Mesendoderm (in vitro differentiated cells): ENCODE measurements at regions not wholly inside any gene's neighbourhood (a gene's known extent, or its start where the extent isn't known, plus 50 kb on each side); places are given as distances from the start of the nearest gene placed in this dataset.

Experiments
- DNase-seq: peaks from one replicate; pipeline ENCODE4 v3.0.0; 2013
- H2AK5ac ChIP-seq: 2 replicates; pipeline ENCODE4 v1.6.1; 2013; ENCODE audit warnings: low read length, inconsistent platforms
- H2BK120ac ChIP-seq: 2 replicates; pipeline ENCODE4 v1.6.1; 2013; ENCODE audit warnings: low read depth, mild to moderate bottlenecking, low read length, moderate library complexity, mixed read lengths
- H2BK15ac ChIP-seq: replicated peaks from 2 replicates; pipeline ENCODE4 v1.6.1; 2013; ENCODE audit warnings: low read depth, mild to moderate bottlenecking, moderate library complexity
- H2BK5ac ChIP-seq: 2 replicates; pipeline ENCODE4 v1.6.1; 2013; ENCODE audit warnings: low read length, inconsistent platforms
- H3K18ac ChIP-seq: 2 replicates; pipeline ENCODE4 v1.6.1; 2013; ENCODE audit warnings: mild to moderate bottlenecking, low read length, mixed read lengths
- H3K23ac ChIP-seq: one replicate; pipeline ENCODE4 v1.6.1; 2013; ENCODE audit warnings: low read length
- H3K27ac ChIP-seq: 2 replicates; pipeline ENCODE4 v1.5.1; 2013; ENCODE audit warnings: low read depth, mild to moderate bottlenecking, inconsistent platforms, low read length, moderate library complexity
- H3K27me3 ChIP-seq: 2 replicates; pipeline ENCODE4 v1.6.1; 2013; ENCODE audit warnings: low read length, control low read depth, mild to moderate bottlenecking, inconsistent platforms; ENCODE audit not compliant: insufficient read depth, poor library complexity
- H3K36me3 ChIP-seq: 2 replicates; pipeline ENCODE4 v1.6.1; 2013; ENCODE audit warnings: low read length, inconsistent platforms; ENCODE audit not compliant: control insufficient read depth, insufficient read depth
- H3K4ac ChIP-seq: one replicate; pipeline ENCODE4 v1.6.1; 2013; ENCODE audit warnings: low read depth, mild to moderate bottlenecking, low read length, moderate library complexity
- H3K4me1 ChIP-seq: 2 replicates; pipeline ENCODE4 v1.6.1; 2013; ENCODE audit warnings: low read depth, low read length, inconsistent platforms; ENCODE audit not compliant: control insufficient read depth
- H3K4me2 ChIP-seq: 2 replicates; pipeline ENCODE4 v1.6.1; 2013; ENCODE audit warnings: low read length
- H3K4me3 ChIP-seq: 2 replicates; pipeline ENCODE4 v1.5.1; 2013; ENCODE audit warnings: mild to moderate bottlenecking, low read length
- H3K56ac ChIP-seq: one replicate; pipeline ENCODE4 v1.6.1; 2013; ENCODE audit warnings: low read length
- H3K79me1 ChIP-seq: 2 replicates; pipeline ENCODE4 v1.6.1; 2013; ENCODE audit warnings: low read length, inconsistent platforms
- H3K79me2 ChIP-seq: 2 replicates; pipeline ENCODE4 v1.6.1; 2013; ENCODE audit warnings: mild to moderate bottlenecking, low read length; ENCODE audit not compliant: control insufficient read depth, insufficient read depth
- H3K9ac ChIP-seq: 2 replicates; pipeline ENCODE4 v1.6.1; 2013; ENCODE audit warnings: low read length, inconsistent platforms
- H4K5ac ChIP-seq: one replicate; pipeline ENCODE4 v1.6.1; 2013; ENCODE audit warnings: low read length
- H4K8ac ChIP-seq: one replicate; pipeline ENCODE4 v1.6.1; 2013; ENCODE audit warnings: low read depth, mild to moderate bottlenecking, control low read depth, low read length, moderate library complexity
- WGBS: extraction: QIAGEN DNeasy Blood & Tissue Kit; methylation state at CpG from one replicate; pipeline ENCODE4 v1.1.7; 2013; ENCODE audit warnings: low lambda C conversion rate, missing lambda C conversion rate; ENCODE audit not compliant: insufficient coverage; ENCODE audit errors: extremely low coverage; 5-methylcytosine and 5-hydroxymethylcytosine counted together

GRCh38 chr18:42137693-42138375, 182.8 kb downstream of the PIK3C3 start:
- WGBS: no CpG with 5 or more reads among the region's 3 CpGs
- Histone ChIP-seq H3K4ac (no peak overlapping the region), H4K8ac (no peak overlapping the region), H3K27ac (no peak overlapping the region), H3K9ac (no peak overlapping the region), H3K4me2 (no peak overlapping the region), H3K4me3 (no peak overlapping the region), H2BK15ac (no peak overlapping the region), H2BK5ac (no peak overlapping the region), H3K36me3 (no peaks in the 10 kb centered on the region), H3K79me2 (no peaks in the 10 kb centered on the region), H3K18ac (no peak overlapping the region), H2BK120ac (no peak overlapping the region), H3K4me1 (no peaks in the 10 kb centered on the region), H3K56ac (no peak overlapping the region), H3K23ac (no peak overlapping the region), H4K5ac (no peak overlapping the region), H2AK5ac (no peak overlapping the region), H3K79me1 (no peaks in the 10 kb centered on the region), H3K27me3 (no peaks in the 10 kb centered on the region)
- no peak for DNase-seq

GRCh38 chr18:42141439-42141838, 186.4 kb downstream of the PIK3C3 start:
- H3K4me2 ChIP-seq: no peak overlapping the region
- no peak overlapping the region for H3K56ac ChIP-seq
- WGBS: no CpG with 5 or more reads among the region's 1 CpG
- no peaks in the 10 kb centered on the region for H3K36me3 ChIP-seq
- no peak overlapping the region for H2BK120ac ChIP-seq
- no peak overlapping the region for H3K4me3 ChIP-seq
- H3K79me2 ChIP-seq: no peaks in the 10 kb centered on the region
- no peaks in the 10 kb centered on the region for H3K4me1 ChIP-seq
- no peak overlapping the region for H4K5ac ChIP-seq
- no peak overlapping the region for H2AK5ac ChIP-seq
- H2BK5ac ChIP-seq: no peak overlapping the region
- no peak overlapping the region for H3K27ac ChIP-seq
- no peak overlapping the region for H3K9ac ChIP-seq
- no peak overlapping the region for H3K18ac ChIP-seq
- H4K8ac ChIP-seq: no peak overlapping the region
- H3K4ac ChIP-seq: no peak overlapping the region
- no peak overlapping the region for H3K23ac ChIP-seq
- no peak overlapping the region for H2BK15ac ChIP-seq
- H3K27me3 ChIP-seq: no peaks in the 10 kb centered on the region
- DNase-seq: peak; percentile 59
- no peaks in the 10 kb centered on the region for H3K79me1 ChIP-seq

GRCh38 chr18:42155024-42155423, 200.0 kb downstream of the PIK3C3 start:
- Histone ChIP-seq H3K79me2 (no peaks in the 10 kb centered on the region), H3K9ac (no peak overlapping the region), H3K23ac (no peak overlapping the region), H2BK15ac (no peak overlapping the region), H3K79me1 (no peaks in the 10 kb centered on the region), H4K8ac (no peak overlapping the region), H3K4me2 (no peak overlapping the region), H4K5ac (no peak overlapping the region), H3K36me3 (no peaks in the 10 kb centered on the region), H3K4me1 (no peaks in the 10 kb centered on the region), H3K27me3 (no peaks in the 10 kb centered on the region), H2AK5ac (no peak overlapping the region), H3K4ac (no peak overlapping the region), H3K4me3 (no peak overlapping the region), H3K56ac (no peak overlapping the region), H2BK120ac (no peak overlapping the region), H3K18ac (no peak overlapping the region), H2BK5ac (no peak overlapping the region), H3K27ac (no peak overlapping the region)
- no peak for DNase-seq

GRCh38 chr18:42156281-42156680, 201.2 kb downstream of the PIK3C3 start:
- Histone ChIP-seq H3K4ac (no peak overlapping the region), H3K27me3 (no peaks in the 10 kb centered on the region), H3K56ac (no peak overlapping the region), H3K4me2 (no peak overlapping the region), H4K8ac (no peak overlapping the region), H2AK5ac (no peak overlapping the region), H3K4me3 (no peak overlapping the region), H2BK15ac (no peak overlapping the region), H2BK120ac (no peak overlapping the region), H3K79me1 (no peaks in the 10 kb centered on the region), H3K79me2 (no peaks in the 10 kb centered on the region), H3K4me1 (no peaks in the 10 kb centered on the region), H3K9ac (no peak overlapping the region), H3K27ac (no peak overlapping the region), H4K5ac (no peak overlapping the region), H3K18ac (no peak overlapping the region), H3K36me3 (no peaks in the 10 kb centered on the region), H2BK5ac (no peak overlapping the region), H3K23ac (no peak overlapping the region)
- DNase-seq: no peak

- Histone ChIP-seq H2BK120ac (no peak overlapping the region), H3K79me2 (no peaks in the 10 kb centered on the region), H3K4me2 (no peak overlapping the region), H2BK15ac (no peak overlapping the region), H3K18ac (no peak overlapping the region), H3K27ac (no peak overlapping the region), H3K4ac (no peak overlapping the region), H4K8ac (no peak overlapping the region), H3K9ac (no peak overlapping the region), H3K79me1 (no peaks in the 10 kb centered on the region), H3K23ac (no peak overlapping the region), H3K36me3 (no peaks in the 10 kb centered on the region), H4K5ac (no peak overlapping the region), H2BK5ac (no peak overlapping the region), H3K27me3 (no peaks in the 10 kb centered on the region), H3K56ac (no peak overlapping the region), H3K4me3 (no peak overlapping the region), H2AK5ac (no peak overlapping the region), H3K4me1 (no peaks in the 10 kb centered on the region)
- WGBS: no CpG with 5 or more reads among the region's 1 CpG
- no peak for DNase-seq
Measured at GRCh38 chr18:42157420-42157819, 202.4 kb downstream of the PIK3C3 start.

GRCh38 chr18:42157878-42158277, 202.8 kb downstream of the PIK3C3 start:
- H3K4me2 ChIP-seq: no peak overlapping the region
- H3K79me1 ChIP-seq: no peaks in the 10 kb centered on the region
- no peak overlapping the region for H2BK120ac ChIP-seq
- WGBS: no CpG with 5 or more reads among the region's 2 CpGs
- no peak overlapping the region for H4K5ac ChIP-seq
- H4K8ac ChIP-seq: no peak overlapping the region
- DNase-seq: no peak
- no peaks in the 10 kb centered on the region for H3K36me3 ChIP-seq
- no peak overlapping the region for H3K4ac ChIP-seq
- H3K27ac ChIP-seq: no peak overlapping the region
- H2BK5ac ChIP-seq: no peak overlapping the region
- H3K23ac ChIP-seq: no peak overlapping the region
- no peak overlapping the region for H2BK15ac ChIP-seq
- no peaks in the 10 kb centered on the region for H3K27me3 ChIP-seq
- no peak overlapping the region for H3K9ac ChIP-seq
- no peak overlapping the region for H2AK5ac ChIP-seq
- H3K18ac ChIP-seq: no peak overlapping the region
- no peak overlapping the region for H3K4me3 ChIP-seq
- H3K56ac ChIP-seq: no peak overlapping the region
- H3K4me1 ChIP-seq: no peaks in the 10 kb centered on the region
- no peaks in the 10 kb centered on the region for H3K79me2 ChIP-seq
